GM12891 (cell line): ENCODE measurements at regions not wholly inside any gene's neighbourhood (a gene's known extent, or its start where the extent isn't known, plus 50 kb on each side); places are given as distances from the start of the nearest gene placed in this dataset.

Experiments used
- PAX5 ChIP-seq: IDR thresholded peaks from 2 replicates; pipeline ENCODE4 v1.6.1; 2011; ENCODE audit warnings: low read length, moderate library complexity, mild to moderate bottlenecking; ENCODE audit not compliant: insufficient read depth, severe bottlenecking
- POLR2A ChIP-seq: IDR thresholded peaks from 2 replicates; pipeline ENCODE4 v1.6.1; 2011; ENCODE audit warnings: low read depth, low read length, control low read depth
- POLR2AphosphoS5 ChIP-seq: IDR thresholded peaks from 2 replicates; pipeline ENCODE4 v1.6.1; 2011; ENCODE audit warnings: low read depth, low read length, control low read depth
- POU2F2 ChIP-seq: IDR thresholded peaks from 2 replicates; pipeline ENCODE4 v1.6.1; 2011; ENCODE audit warnings: low read depth, mild to moderate bottlenecking, control low read depth, low read length, moderate library complexity
- SPI1 ChIP-seq: IDR thresholded peaks from 2 replicates; pipeline ENCODE4 v1.6.1; 2011; ENCODE audit warnings: low read depth, low read length, control low read depth
- TAF1 ChIP-seq: IDR thresholded peaks from 2 replicates; pipeline ENCODE4 v1.6.1; 2011; ENCODE audit warnings: low read depth, low read length, control low read depth

DNA sequence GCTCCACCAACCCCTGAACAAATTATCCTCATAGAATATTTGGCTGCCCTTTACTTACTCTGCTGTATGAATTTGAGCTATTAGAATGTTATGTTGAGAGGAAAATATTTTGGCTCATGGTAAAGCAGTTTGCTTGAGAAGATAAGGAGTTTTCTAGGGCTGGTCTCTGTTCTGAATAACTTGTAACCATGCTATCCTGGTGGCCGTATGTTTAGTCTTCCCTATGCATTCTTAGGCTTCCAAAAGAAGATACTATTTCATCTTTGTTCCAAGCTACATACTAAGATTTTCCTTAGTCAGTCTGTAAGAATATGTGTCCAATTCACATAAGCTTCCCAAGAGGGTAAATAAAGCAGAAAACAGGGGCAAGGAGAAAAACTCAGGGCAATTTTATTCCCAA lies 1105.1 kb upstream of the PIK3C3 start:
- TF ChIP-seq PAX5 = no peak
- no peak for TF ChIP-seq POLR2A
- no peak for TF ChIP-seq SPI1
- no peak for TF ChIP-seq TAF1
- TF ChIP-seq POLR2AphosphoS5 = no peak
- no peak for TF ChIP-seq POU2F2
